ENCODE measurements at regions not wholly inside any gene's neighbourhood (a gene's known extent, or its start where the extent isn't known, plus 50 kb on each side); places are given as distances from the start of the nearest gene placed in this dataset.
"Not testable (repeated sequence)": the region's sequence is repeated elsewhere in the genome, so short reads cannot be mapped to it uniquely, and the experiment has no call there.

DNA sequence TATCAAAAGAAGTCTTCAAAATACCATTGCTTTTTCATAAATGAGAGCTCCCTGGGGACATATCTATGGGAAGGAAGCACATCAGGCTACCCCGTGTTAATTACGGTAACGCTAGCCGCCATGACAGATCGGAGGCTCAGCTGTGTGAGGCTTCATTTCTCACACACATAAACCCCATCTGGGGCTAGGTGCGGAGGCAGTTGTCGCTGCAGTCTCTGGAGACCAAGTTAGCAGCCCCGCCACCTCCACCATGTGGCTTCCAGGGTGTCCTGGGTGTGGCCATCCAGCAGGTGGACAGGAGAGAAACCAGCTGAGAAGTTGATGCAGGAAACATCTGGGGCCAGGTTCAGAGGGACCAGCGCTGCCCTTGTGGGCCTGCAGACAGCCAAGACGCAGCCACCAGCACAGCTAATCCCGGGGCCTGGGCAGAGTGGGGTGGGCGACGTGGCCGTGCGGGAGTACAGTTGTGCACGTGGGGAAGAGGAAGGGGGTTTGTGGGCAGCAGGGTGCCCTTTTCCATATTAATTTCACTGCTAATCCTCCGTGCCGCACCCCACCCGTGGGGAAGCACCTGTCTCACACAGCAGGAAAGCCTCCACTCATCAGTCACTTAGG lies 426.5 kb downstream of the IRX1 start:
- DNase-seq = no peak

DNA sequence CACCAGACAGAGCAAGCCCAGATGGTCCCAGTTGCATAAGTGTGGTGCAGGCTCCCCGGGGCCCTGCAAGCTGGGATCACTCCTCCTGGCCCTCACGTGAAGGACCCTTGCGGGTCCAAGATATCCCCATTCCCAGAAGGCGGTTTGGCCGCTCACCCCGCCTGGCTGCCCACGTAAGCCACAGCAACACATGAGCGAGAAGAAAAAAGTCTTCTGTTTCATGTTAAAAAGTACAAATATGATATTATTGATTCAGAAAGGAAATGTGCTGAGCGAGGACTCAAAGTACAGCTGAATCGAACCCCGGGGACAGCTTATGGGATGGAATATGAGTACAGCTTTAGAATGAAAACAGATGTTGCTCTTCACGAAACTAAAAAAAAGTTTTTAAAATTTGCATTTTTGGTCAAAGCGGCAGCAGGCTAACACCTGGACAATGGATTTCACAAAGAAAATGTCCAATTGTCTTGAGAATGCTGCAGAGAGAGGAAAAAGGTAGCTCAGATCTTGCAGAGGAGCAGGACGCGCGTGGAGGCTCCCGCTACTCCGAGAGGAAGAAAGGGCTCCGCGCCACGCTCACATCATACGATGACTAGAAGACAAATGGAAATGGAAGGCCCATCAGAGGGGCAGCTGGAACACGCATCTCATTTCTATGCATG lies 427.6 kb downstream of the IRX1 start:
- DNase-seq = no peak

DNA sequence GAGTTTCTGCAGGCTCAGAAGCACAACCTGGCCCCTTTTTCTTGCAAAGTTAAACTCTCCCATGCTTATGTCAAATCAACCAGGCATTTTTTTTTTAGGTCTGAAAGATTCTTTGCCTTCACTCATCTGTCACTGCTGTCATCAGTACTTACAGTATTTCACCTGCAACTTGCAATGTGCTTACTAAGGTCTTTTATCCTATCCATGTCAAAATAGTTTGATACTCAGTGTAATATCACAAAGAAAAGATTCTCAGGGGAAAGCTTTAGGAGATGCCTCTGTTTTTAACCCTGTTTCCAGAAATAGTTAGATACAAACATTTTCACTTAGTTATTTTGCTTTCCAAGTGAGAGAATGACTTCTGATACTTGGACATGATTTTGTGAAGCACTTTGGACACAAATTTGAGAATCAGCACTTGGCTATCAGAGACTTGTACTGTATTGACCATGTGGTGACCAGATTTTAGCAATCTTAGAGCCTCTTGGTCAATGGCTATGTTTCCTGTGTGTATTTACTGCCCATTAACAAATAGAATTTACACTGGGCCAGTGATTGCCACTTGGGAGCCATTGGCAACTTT lies 428.2 kb downstream of the IRX1 start:
- no peak for DNase-seq

DNA sequence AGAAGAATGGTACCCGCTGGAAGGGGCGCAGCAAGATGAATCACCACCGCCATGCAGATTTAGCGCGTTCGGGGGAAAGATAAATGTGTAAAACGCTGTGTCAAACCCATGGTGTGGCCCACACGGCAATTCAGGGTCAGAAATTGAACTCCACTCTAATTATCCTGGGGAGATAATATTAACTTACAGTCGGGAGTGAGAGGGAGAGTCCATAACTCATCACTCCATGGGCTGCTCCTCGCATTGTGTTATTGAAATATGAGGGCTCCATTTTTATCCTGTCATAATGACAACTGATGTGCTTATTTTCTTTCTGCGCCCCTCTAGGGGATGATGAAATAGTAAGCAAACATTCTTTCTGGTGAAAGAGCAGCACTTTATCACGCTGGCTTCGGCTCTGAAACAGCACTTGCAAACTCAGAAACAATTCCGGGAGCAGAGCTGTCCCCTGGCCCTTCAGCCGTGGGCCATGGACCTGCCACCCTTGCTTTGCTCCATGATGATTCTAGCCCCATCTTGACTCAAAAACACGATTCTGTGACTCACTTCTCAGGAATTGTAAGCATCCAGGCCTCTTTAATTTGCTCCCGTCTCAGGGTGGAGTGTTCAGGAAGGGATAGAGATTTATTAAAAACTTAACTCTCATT lies 431.6 kb downstream of the IRX1 start:
- DNase-seq = no peak

DNA sequence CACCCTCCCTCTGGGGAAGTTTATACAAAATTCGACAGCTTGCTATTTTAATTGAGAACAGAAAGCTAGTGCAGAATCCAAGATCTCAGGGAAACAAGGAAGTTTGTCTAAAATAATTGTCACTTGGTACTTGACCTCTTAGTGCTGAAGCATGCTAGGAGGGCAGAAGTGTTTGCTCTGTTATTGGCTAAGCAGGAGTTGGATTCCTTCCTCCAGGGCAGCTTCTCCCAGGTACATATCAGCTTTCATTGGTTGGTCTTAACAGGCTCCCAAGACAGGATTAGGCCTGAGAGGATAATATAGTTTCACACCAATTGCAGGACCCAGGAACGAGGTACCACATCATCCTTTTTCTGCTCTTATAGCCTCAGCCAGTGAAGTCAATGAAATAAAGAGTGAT lies 432.8 kb downstream of the IRX1 start:
- no peak for DNase-seq

DNA sequence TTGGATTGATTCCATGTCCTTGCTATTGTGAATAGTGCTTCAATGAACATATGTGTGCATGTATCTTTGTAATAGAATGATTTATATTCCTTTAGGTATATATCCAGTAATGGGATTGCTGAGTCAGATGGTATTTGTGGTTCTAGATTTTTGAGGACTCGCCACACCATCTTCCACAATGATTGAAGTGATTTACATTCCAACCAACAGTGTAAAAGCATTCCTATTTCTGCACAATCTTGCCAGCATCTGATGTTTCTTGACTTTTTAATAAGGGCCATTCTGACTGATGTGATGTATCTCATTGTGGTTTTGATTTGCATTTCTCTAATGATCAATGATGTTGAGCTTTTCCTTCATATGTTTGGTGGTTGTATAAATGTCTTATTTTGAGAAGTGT lies 437.9 kb downstream of the IRX1 start:
- not testable (repeated sequence) for DNase-seq

DNA sequence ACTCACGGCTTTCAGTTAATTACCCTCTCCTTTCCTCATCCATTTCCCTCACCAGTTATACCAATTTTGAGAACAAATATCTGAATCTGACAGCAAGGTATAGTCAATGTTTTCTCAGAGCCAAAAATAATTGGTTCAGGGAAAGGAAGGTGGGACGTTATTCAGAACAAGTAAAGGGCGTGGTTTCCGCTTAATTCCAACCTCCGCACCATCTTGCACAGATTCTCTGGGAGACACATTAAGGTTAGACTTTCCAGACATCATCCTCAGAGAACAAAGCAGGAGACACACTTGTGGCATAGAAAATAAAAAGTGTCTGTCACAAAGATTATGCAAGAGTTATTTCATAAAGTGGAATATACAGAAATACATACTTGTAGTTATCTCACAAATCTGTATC lies 441.2 kb downstream of the IRX1 start:
- no peak for DNase-seq

DNA sequence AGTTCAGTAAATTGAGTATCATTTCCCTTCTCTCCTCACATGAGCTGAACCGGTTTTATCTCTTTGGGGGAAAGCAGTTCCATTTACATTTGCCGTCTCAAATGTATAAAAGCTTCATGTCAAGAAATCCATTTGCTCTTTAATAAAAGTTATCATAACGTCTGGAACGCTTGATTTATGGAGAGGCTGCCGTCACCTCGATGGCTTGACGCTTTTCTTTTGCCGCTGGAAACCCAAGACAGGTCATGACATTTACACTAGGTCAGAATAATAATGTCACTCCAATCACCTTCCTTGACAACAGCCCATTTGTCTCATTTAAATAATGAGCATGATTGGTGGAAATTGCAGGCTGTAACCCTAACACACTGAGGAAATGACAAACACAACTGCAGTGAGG lies 443.4 kb downstream of the IRX1 start:
- no peak for DNase-seq

DNA sequence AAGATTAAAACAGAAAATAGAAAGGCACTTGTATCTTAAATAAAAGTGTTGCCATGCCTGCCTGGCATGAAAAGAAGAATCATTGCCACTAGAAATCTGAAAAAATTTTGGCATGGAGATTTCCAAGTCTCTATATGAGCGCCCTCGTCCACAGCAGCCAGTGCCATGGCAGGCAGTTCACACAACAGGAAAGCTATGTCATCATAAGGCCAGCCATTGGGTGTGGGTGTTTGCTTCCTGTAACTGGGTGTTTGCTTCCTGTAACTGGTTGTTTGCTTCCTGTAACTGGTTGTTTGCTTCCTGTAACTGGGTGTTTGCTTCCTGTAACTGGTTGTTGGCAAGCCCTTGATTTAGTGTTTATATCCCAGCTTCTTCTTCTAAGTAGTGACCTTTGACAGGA lies 446.7 kb downstream of the IRX1 start:
- no peak for DNase-seq

DNA sequence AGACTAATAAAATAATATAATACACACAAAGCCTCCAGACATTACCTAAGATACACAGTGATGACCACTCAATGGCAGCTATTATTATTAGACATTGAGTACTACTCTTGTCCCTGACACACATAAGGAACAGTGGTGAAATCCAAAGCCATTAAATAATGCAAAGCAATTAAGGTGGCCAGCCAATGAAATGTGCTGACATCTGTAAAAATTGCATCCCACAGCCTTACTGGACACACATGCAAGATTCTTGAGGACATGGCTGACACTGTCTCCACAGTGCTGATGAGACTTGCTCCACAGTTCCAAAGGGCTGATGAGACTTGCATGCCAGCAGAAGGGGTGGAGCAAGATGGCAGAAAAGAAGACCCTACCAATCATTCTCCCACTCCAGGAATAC lies 447.5 kb downstream of the IRX1 start:
- DNase-seq = no peak

DNA sequence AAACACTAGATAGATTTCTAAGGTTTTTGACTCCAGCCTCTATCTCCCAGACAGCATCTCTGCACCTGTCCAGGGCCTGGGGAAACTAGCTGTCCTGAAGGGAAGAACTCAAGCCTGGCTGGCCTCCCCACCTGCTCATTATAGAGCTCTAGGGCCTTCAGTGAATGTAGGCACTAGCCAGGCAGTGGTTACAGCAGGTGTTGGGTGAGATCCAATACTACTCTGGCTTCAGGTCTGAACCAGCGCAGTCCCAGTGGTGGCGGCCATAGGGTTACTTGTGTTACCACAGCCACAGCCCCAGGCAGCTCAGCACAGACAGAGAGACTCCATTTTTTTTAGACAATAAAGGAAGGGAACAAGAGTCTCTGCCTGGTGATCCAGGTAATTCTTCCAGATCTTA lies 449.2 kb downstream of the IRX1 start:
- no peak for DNase-seq

DNA sequence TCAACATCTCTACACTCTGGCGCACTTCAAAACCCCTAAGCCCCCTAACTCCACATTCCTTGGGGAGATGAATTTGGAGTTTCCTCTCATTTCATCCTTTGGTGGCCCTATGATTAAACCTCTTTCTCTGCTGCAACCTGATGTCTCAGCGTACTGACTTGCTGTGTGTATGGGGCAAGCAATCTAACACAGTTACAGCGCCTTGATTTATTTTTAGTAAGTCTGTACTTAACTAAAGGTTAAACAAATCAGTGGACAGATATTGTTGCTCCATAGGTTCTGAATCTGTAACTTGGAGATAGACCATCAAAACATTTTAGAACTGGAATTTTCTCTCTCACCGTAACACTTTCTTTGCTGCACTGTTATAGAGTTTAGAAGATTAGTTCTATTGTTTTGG lies 452.8 kb downstream of the IRX1 start:
- no peak for DNase-seq

DNA sequence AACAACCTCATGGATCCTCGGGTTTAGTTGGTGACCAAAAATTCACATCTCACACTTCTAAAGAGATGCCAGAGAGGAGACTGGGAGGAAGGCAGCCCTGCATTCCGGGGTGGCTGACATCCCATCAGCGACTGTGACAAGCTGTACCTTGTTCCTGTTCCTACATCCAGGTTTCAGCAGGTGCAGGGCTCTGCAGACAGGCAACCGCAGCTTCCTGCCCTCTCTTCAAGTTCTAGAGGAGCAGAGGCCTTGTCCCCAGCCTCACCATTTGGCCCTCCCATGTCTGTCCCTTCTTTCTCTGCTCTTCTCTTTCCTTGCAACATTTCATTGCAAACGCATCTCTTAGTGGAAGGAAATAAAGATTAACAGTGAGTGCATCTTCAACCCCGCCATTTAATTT lies 454.6 kb downstream of the IRX1 start:
- DNase-seq = no peak

DNA sequence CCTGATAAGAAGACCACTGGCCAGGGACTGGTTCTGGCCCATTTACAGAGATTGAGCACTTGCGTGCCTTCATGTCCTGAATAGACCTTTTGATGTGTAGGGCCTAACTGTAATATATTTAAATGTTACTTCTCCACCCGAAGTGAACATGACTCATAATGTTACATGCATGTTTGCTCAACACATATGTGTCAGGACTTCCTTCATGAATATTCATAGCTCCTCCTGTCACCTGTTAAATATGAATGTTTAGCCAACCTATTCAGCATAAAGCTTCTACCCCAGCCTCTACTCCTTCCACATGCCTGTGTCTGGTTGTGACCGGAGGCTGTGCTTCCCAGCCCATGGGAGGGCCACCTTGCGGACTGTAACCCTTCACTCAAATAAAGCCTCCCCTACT lies 457.5 kb downstream of the IRX1 start:
- no peak for DNase-seq

DNA sequence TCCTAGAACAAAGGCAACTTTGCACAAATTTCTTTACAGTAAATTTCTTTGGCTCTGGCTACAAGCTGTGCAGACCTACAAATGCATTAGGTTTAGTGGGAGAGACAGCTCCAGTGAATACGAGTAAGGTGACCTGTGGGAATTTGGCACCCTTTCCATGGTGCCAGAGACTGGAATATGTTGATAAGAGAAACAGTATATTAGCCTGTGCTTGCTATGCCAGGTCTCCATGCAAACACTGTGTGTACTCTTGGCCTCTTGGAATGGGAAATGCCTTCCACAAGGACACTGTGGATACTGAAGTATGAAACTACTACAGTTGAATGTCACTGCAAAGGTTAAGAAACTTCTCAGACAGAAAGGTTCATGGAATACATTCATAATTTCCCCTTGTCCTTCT lies 458.5 kb downstream of the IRX1 start:
- DNase-seq = no peak

DNA sequence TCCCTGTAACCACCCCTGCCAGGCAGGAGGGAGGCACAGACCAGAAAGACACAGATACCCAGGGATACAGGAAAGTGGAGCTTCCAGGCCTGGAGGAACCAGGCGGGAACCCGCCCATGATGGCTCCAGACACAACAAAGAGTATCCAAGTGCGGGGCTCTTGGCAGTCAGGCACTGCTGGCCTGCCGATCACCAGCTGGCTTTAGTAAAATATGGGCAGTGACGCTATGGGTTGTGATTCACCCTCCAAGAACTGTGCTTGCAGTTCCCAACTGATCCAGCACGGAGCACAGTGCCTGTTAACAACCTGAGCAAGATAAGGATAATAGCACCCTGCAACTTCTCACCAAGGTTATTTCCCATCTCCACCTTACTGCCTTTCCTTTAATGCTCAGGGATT lies 463.3 kb downstream of the IRX1 start:
- DNase-seq = no peak

DNA sequence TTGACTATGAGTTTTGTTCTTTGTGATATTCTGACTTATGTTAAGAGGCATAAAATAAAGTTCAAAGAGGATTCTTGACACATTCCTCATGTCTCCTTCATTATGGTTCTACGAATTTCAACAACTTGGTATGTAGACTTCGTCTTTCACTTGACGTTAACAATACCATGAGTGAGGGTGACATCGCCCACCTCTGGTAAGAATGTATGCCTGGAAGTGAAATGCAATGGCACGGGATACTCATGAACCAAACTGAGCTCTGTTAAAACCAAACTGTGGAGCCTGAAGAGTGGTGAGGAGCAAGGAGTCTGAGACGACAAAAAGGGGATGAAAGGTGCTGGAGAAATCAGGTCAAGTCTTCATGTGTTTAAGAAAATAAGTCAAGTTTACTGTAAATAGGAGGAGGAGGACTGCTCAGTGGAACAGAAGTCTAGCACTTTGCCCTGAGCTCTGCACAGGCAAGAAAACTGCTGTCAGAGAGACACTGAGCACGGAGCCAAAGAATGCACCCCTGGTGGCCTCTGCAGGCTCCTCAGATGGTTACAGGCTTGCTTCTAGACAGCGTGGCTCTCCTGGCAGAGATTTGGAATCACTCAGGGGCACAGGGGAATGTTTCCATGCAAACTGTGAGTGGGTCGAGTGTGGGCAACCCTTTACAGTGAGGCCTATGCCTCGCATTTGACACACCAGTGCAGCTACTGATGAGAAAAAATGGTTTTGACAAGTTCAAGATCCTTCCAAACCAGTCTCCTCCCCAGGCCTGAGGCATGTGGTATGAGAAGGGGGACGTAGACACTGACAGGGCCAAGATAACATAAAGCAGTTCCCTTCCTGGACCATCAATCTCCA lies 470.1 kb downstream of the IRX1 start:
- DNase-seq = no peak

DNA sequence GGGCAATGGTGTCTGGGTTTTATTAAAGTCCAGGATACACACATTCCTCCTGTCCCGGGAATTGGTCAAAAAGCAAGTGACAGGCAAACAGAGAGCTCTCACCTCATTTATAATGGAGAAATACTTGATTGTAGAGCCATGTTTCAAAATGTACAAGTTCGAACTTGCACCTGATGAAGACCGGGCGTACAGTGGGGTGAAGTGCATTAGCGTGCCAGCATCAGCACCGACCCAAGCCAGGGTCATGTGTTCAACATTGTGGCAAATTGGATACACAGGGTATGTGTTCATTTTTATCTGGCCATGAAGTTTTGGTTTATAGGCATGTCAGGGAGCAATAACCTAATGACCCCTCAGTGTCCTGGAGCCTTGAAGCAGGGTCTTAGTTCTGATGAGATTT lies 472.5 kb downstream of the IRX1 start:
- no peak for DNase-seq

DNA sequence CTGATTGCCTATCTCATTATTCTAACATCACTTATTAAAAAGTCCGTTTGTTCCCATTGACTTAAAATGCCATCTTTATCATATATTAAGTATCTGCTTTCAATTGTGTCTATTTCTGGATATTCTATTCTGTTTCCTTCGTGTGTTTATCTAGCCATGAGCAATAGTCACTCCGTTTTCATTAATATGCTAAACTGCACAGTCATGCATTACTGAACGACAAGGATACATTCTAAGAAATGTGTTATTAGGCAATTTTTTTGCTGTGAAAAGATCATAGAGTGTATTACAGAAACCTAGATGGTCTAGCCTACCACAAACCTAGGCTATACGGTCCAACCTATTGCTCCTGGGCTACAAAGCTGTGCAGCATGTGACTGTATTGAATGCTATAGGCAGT lies 482.9 kb downstream of the IRX1 start:
- no peak for DNase-seq

DNA sequence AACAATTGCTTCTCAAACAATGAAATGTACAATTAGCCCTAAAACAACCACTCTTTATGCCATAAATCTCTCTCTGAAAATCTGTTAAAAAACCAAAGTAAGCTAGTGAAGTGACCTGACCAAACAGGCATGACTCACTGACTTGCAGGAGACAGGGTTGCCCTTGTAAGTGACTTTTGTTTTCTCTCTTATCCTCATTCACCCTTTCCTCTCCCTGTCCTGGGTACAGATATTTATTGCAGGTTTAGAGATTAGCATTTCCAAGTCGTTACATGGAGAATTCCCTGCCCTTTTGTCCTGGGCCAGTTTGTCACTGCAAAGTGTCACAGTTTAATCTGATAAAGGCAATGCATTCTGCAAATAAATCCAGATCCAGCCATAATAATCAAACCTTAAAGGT lies 484.2 kb downstream of the IRX1 start:
- no peak for DNase-seq

DNA sequence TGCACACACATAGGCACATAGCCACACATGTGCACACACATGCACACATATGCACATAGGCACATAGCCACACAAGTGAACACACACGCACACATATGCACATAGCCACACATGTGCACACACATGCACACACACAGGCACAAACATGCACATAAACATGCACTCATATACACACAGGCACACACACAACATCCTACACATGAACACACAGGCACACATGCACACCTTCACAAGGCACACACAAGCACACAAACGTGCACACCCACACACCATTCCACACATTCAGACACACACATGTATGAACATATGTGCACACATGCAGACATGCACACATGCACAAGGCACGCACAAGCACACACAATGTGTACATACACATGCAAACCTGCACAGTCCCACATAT lies 484.7 kb downstream of the IRX1 start:
- no peak for DNase-seq

DNA sequence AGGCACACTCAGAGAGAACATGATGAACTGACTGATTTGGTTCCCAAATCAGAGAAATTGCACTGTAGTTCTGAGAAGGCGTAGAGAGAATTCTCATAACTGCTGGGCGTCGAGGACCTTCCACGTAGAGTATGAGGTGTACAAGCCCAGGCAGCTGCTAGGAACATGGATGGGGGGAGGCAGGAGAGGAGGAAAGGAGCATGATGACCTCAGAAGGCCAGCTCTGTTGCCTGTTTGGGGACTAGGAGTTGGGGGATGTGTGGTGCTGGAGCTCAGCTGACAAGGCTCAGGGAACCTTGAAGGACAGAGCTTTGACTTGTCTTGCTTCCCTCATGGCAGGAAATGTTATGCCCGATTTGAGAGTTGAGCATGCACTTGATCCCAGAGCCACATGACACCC lies 485.4 kb downstream of the IRX1 start:
- no peak for DNase-seq

DNA sequence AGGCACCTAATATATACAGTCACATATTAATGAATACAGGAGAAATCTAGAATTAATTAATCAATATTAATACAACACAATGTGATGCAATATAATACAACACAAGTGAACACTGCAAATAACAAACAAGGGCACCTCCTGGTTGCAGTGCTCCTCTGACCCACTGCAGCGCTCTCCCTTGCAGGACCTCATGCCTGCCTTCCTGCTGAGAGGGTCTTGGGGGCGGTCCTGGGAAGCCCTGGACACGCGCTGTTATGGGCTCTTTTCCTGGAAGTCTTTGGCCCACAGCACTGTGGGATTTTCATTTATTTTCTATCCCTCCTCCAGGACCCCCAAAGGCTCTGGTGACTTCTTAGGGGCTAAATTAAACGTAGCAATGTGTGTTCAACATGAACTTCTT lies 485.8 kb downstream of the IRX1 start:
- no peak for DNase-seq

Measured in T1000 (cell line).